ENCODE measurements at regions not wholly inside any gene's neighbourhood (a gene's known extent, or its start where the extent isn't known, plus 50 kb on each side); places are given as distances from the start of the nearest gene placed in this dataset.

DNA sequence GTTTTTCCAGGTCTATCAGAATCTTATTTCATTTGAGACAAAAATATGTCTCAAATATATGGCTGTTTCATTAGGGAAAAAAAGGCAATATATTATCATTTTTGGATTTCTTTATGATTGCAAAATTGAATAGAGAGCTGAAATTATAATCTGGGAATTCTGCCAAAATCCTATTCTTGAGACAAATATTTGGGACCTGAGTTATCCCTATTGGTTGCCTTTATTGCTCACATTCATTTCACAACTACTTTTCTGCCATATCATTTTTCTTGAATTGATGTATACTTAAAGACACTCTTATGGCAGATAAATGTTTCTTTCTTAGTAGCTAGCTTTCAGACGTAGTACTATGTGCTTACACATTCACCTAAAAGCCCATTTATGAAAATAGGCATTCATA lies 241.6 kb upstream of the NOVA1 start:
- H3K79me2 ChIP-seq (ENCODE audit: control insufficient read depth, insufficient read depth, low read length): no peaks in the 10 kb centered on the region
- H3K4me1 ChIP-seq (ENCODE audit: control insufficient read depth, extremely low read depth, insufficient read depth, low read length): peaks cover 4% of the 10 kb centered on the region
- H4K20me1 ChIP-seq (ENCODE audit: control insufficient read depth, extremely low read depth, insufficient read depth, low read length): no peaks in the 10 kb centered on the region
- H3K9ac ChIP-seq (ENCODE audit: control insufficient read depth, extremely low read depth, insufficient read depth, low read length): no peak overlapping the region
- no peak overlapping the region for H2AFZ ChIP-seq (ENCODE audit: control insufficient read depth, low read length)
- H3K27ac ChIP-seq (ENCODE audit: control insufficient read depth, insufficient read depth, low read length): no peak overlapping the region
- H3K9me1 ChIP-seq (ENCODE audit: control insufficient read depth, extremely low read depth, insufficient read depth, low read length): no peaks in the 10 kb centered on the region
- no peak overlapping the region for H3K4me3 ChIP-seq (ENCODE audit: control insufficient read depth in 2 of 3, extremely low read depth in 1 of 3, insufficient read depth in 2 of 3, low read depth in 1 of 3, low read length in 3 of 3)
- no peaks in the 10 kb centered on the region for H3K9me3 ChIP-seq (ENCODE audit: control insufficient read depth, low read depth, low read length)
- no peak overlapping the region for H3K4me2 ChIP-seq (ENCODE audit: control insufficient read depth, extremely low read depth, insufficient read depth, low read depth, low read length)
- FAIRE-seq (no peak), DNase-seq (ENCODE audit: low read depth, low spot score) (no peak)
- no peaks in the 10 kb centered on the region for H3K36me3 ChIP-seq (ENCODE audit: control insufficient read depth in 2 of 2, extremely low read depth in 1 of 2, insufficient read depth in 2 of 2, low read length in 2 of 2)
- dilution Hi-C loops (cut with MboI; ENCODE audit: extremely low pct_ligation_motif_present, low sequenced_read_pairs): no loop called here
- H3K27me3 ChIP-seq (ENCODE audit: control insufficient read depth, extremely low read depth, insufficient read depth, low read length): no peaks in the 10 kb centered on the region
- TF ChIP-seq, protein P1, sequence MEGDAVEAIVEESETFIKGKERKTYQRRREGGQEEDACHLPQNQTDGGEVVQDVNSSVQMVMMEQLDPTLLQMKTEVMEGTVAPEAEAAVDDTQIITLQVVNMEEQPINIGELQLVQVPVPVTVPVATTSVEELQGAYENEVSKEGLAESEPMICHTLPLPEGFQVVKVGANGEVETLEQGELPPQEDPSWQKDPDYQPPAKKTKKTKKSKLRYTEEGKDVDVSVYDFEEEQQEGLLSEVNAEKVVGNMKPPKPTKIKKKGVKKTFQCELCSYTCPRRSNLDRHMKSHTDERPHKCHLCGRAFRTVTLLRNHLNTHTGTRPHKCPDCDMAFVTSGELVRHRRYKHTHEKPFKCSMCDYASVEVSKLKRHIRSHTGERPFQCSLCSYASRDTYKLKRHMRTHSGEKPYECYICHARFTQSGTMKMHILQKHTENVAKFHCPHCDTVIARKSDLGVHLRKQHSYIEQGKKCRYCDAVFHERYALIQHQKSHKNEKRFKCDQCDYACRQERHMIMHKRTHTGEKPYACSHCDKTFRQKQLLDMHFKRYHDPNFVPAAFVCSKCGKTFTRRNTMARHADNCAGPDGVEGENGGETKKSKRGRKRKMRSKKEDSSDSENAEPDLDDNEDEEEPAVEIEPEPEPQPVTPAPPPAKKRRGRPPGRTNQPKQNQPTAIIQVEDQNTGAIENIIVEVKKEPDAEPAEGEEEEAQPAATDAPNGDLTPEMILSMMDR (optimal IDR thresholded peaks at IDR 0.05 in 1 of 3, IDR thresholded peaks at IDR 0.05 in 1 of 3, conservative IDR thresholded peaks at IDR 0.05 in 1 of 3; ENCODE audit: extremely low read depth in 1 of 3, insufficient read depth in 2 of 3, low read length in 3 of 3): no peak
- no peak for TF ChIP-seq EZH2 (IDR thresholded peaks at IDR 0.05; ENCODE audit: low read length)

DNA sequence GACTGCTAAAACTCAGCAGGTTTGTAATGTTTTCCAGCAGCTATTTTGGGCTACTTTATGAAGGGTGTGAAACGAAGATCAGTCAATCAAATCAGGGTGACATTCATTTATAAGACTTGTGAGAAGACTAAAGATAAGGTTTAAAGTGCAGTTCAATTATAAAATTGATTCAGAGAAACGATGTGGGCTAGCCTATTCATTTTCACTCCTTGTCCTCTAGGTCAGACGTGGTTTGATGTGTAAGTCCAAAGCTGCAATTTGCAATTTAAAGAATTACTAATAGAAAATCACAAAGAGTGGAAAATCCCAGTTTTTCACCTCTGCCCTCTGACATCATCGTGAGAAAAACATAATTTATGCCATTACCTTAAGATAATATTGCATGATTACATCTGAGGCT lies 243.5 kb upstream of the NOVA1 start:
- Histone ChIP-seq H4K20me1 (ENCODE audit: control insufficient read depth, extremely low read depth, insufficient read depth, low read length) (no peaks in the 10 kb centered on the region), H3K4me1 (ENCODE audit: control insufficient read depth, extremely low read depth, insufficient read depth, low read length) (peaks cover 4% of the 10 kb centered on the region), H3K9me1 (ENCODE audit: control insufficient read depth, extremely low read depth, insufficient read depth, low read length) (no peaks in the 10 kb centered on the region), H3K9me3 (ENCODE audit: control insufficient read depth, low read depth, low read length) (no peaks in the 10 kb centered on the region), H2AFZ (ENCODE audit: control insufficient read depth, low read length) (no peak overlapping the region), H3K36me3 (ENCODE audit: control insufficient read depth in 2 of 2, extremely low read depth in 1 of 2, insufficient read depth in 2 of 2, low read length in 2 of 2) (no peaks in the 10 kb centered on the region), H3K27ac (ENCODE audit: control insufficient read depth, insufficient read depth, low read length) (no peak overlapping the region), H3K79me2 (ENCODE audit: control insufficient read depth, insufficient read depth, low read length) (no peaks in the 10 kb centered on the region), H3K9ac (ENCODE audit: control insufficient read depth, extremely low read depth, insufficient read depth, low read length) (no peak overlapping the region), H3K4me2 (ENCODE audit: control insufficient read depth, extremely low read depth, insufficient read depth, low read depth, low read length) (no peak overlapping the region), H3K4me3 (ENCODE audit: control insufficient read depth in 2 of 3, extremely low read depth in 1 of 3, insufficient read depth in 2 of 3, low read depth in 1 of 3, low read length in 3 of 3) (no peak overlapping the region), H3K27me3 (ENCODE audit: control insufficient read depth, extremely low read depth, insufficient read depth, low read length) (no peaks in the 10 kb centered on the region)
- no peak for FAIRE-seq
- DNase-seq (ENCODE audit: low read depth, low spot score): no peak
- dilution Hi-C loops (cut with MboI; ENCODE audit: extremely low pct_ligation_motif_present, low sequenced_read_pairs): no loop called here
- TF ChIP-seq, protein P1 (optimal IDR thresholded peaks at IDR 0.05 in 1 of 3, IDR thresholded peaks at IDR 0.05 in 1 of 3, conservative IDR thresholded peaks at IDR 0.05 in 1 of 3; ENCODE audit: extremely low read depth in 1 of 3, insufficient read depth in 2 of 3, low read length in 3 of 3): no peak
- TF ChIP-seq EZH2 (IDR thresholded peaks at IDR 0.05; ENCODE audit: low read length): no peak

Data from keratinocyte (primary cell).